Lung (tissue), 11 donors: ENCODE measurements at regions not wholly inside any gene's neighbourhood (a gene's known extent, or its start where the extent isn't known, plus 50 kb on each side); places are given as distances from the start of the nearest gene placed in this dataset.

Experiments used
- ATAC-seq: fragments of 200-7000 bp; cut with Tn5 transposase; one replicate; pipeline ENCODE4 v1.9.1; 2020; ENCODE audit warnings: moderate number of reproducible peaks; ENCODE audit not compliant: insufficient read depth, low FRiP score
- DNase-seq, 3 donors: peaks; one replicate each; pipeline ENCODE4 v3.0.0-alpha.2; 2013 to 2017
- H3K27ac ChIP-seq, 2 donors: one replicate each; pipeline ENCODE4 v1.5.1; 2013; ENCODE audit warnings: mild to moderate bottlenecking in 2 of 2, moderate library complexity in 2 of 2, control low read depth in 1 of 2, inconsistent platforms in 1 of 2, low read depth in 1 of 2, low read length in 1 of 2
- H3K27me3 ChIP-seq, 3 donors: one replicate each; pipeline ENCODE4 v1.5.1; 2013; ENCODE audit warnings: low read length in 2 of 3; ENCODE audit not compliant: control insufficient read depth in 3 of 3, insufficient read depth in 3 of 3
- H3K36me3 ChIP-seq, 4 donors: one replicate each; pipeline ENCODE4 v1.5.1; 2013; ENCODE audit warnings: low read length in 4 of 4, mild to moderate bottlenecking in 1 of 4, moderate library complexity in 1 of 4; ENCODE audit not compliant: control insufficient read depth in 4 of 4, insufficient read depth in 4 of 4
- H3K4me1 ChIP-seq, 5 donors: one replicate each; pipeline ENCODE4 v1.5.1; 2013; ENCODE audit warnings: low read length in 5 of 5, mild to moderate bottlenecking in 2 of 5, moderate library complexity in 1 of 5; ENCODE audit not compliant: control insufficient read depth in 5 of 5, insufficient read depth in 5 of 5
- H3K4me3 ChIP-seq: one replicate; pipeline ENCODE4 v1.5.1; 2013; ENCODE audit warnings: mild to moderate bottlenecking, control low read depth, moderate library complexity
- H3K9ac ChIP-seq, 2 donors: one replicate each; pipeline ENCODE4 v1.5.1; 2013; ENCODE audit warnings: low read length in 2 of 2, control low read depth in 1 of 2; ENCODE audit not compliant: insufficient read depth in 1 of 2
- H3K9me3 ChIP-seq, 4 donors: one replicate each; pipeline ENCODE4 v1.5.1; 2013; ENCODE audit warnings: low read length in 3 of 4, mild to moderate bottlenecking in 1 of 4, moderate library complexity in 1 of 4; ENCODE audit not compliant: control insufficient read depth in 4 of 4, insufficient read depth in 3 of 4
- WGBS, 2 donors: extraction: QIAGEN DNeasy Blood & Tissue Kit; methylation state at CpG; one replicate each; pipeline ENCODE4 v1.1.7; 2013; 5-methylcytosine and 5-hydroxymethylcytosine counted together
- TF ChIP-seq, protein P1 (sequence below): IDR thresholded peaks from 2 replicates; pipeline ENCODE4 v1.5.1; 2012; ENCODE audit warnings: mild to moderate bottlenecking; ENCODE audit errors: control extremely low read depth, extremely low read depth
- donor health status: control.
- donor health status: control.
- donor health status: Bipolar disorder and iron deficiency.
- donor health status: healthy.
- donor health status: DM: yes; HTN: yes; CAD: no.

DNA sequence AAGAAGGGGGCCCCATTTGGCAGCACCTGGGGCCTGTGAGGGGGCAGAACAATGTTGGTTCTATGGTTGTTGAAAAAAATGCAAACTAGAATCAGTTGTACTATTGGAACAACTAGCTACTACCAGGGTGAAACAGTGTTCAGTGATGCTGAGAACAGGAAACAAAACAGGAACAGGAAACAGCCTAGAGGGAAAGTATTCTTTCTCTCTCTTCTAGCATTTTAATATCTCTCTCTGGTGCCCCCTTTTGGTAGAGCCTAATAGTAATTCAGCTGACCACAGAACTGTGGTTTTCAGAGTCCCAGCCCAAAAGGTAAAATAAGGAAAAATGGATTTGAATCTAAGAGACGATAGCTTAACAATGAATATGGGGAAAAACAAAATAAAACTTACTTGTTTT lies 138.0 kb upstream of the KCNN2 start:
- Histone ChIP-seq H3K4me1 (no peaks in the 10 kb centered on the region), H3K27me3 (no peaks in the 10 kb centered on the region), H3K27ac (no peak overlapping the region), H3K4me3 (no peak overlapping the region), H3K9ac (no peak overlapping the region), H3K9me3 (peaks cover 0 to 7% (median 1%) of the 10 kb centered on the region in 4 donors), H3K36me3 (no peaks in the 10 kb centered on the region)
- 92 to 99% methylated on average over 1 of the region's 1 CpG for WGBS, 2 donors
- peak in 1 of 3 donors; percentile 14 for DNase-seq
- TF ChIP-seq, protein P1, sequence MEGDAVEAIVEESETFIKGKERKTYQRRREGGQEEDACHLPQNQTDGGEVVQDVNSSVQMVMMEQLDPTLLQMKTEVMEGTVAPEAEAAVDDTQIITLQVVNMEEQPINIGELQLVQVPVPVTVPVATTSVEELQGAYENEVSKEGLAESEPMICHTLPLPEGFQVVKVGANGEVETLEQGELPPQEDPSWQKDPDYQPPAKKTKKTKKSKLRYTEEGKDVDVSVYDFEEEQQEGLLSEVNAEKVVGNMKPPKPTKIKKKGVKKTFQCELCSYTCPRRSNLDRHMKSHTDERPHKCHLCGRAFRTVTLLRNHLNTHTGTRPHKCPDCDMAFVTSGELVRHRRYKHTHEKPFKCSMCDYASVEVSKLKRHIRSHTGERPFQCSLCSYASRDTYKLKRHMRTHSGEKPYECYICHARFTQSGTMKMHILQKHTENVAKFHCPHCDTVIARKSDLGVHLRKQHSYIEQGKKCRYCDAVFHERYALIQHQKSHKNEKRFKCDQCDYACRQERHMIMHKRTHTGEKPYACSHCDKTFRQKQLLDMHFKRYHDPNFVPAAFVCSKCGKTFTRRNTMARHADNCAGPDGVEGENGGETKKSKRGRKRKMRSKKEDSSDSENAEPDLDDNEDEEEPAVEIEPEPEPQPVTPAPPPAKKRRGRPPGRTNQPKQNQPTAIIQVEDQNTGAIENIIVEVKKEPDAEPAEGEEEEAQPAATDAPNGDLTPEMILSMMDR, result no peak
- no peak for ATAC-seq

DNA sequence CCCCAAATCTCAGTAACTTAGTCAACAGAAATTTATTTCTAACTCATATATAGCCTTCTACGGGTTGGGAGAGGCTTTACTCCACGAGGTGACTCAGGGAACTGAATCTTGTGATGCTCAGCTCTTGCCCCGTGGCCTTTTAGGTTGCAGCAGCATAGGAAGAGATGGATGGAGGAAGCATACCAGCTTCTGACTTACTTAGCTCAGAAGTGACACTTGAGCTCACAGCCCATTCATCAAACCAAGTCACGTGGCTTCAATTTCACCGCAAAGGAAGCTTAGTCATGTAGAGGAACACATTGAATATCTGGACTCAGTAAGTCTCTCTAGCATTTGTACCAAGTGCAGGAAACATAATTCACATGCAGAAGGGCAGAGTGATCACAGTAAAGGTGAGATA lies 124.1 kb upstream of the KCNN2 start:
- Histone ChIP-seq H3K27ac (no peak overlapping the region), H3K4me3 (no peak overlapping the region), H3K9me3 (no peaks in the 10 kb centered on the region), H3K27me3 (no peaks in the 10 kb centered on the region), H3K36me3 (no peaks in the 10 kb centered on the region), H3K9ac (no peak overlapping the region), H3K4me1 (no peaks in the 10 kb centered on the region)
- ATAC-seq, result no peak
- 47 to 54% methylated on average over 5 of the region's 5 CpGs for whole genome bisulfite sequencing, 2 donors
- no peak for DNase-seq
- TF ChIP-seq, protein P1, result no peak

DNA sequence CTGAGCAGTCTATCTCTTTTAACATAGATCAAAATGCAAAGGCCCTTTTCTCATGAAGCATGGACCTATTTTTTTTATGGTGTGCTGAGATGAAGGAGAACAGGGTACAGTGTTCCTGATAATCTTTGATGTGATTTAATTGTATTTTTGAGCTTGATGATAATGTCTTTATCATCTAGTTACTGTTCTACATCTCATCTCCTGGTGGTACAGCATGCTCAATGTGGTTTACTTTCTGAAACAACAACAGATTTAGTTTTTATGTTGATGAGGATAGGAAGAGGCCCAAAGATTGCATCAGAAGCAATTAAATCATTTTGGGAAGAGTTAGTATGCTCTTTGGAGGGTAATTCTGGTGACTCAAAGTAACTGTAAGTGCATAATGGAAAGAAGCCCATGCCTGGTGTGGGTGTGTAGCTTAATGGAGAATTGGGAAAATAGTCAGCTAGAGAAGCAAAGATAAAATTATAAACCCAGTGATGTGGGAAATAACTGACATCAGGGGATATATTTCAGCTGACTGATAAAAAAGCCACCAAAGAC lies 123.0 kb upstream of the KCNN2 start:
- Histone ChIP-seq H3K9me3 (no peaks in the 10 kb centered on the region), H3K36me3 (no peaks in the 10 kb centered on the region), H3K27ac (no peak overlapping the region), H3K4me1 (no peaks in the 10 kb centered on the region), H3K4me3 (no peak overlapping the region), H3K27me3 (no peaks in the 10 kb centered on the region), H3K9ac (no peak overlapping the region)
- DNase-seq (no peak), ATAC-seq (no peak)
- TF ChIP-seq, protein P1, result no peak
